GM18951 (cell line): ENCODE measurements at regions not wholly inside any gene's neighbourhood (a gene's known extent, or its start where the extent isn't known, plus 50 kb on each side); places are given as distances from the start of the nearest gene placed in this dataset.
"Not testable (repeated sequence)": the region's sequence is repeated elsewhere in the genome, so short reads cannot be mapped to it uniquely, and the experiment has no call there.

Source experiments
- POLR2A ChIP-seq: IDR thresholded peaks from 4 replicates; pipeline ENCODE4 v1.6.1; 2011; ENCODE audit warnings: mild to moderate bottlenecking; ENCODE audit not compliant: insufficient read length, insufficient read depth; ENCODE audit errors: extremely low read depth
- in situ Hi-C: fragments of 300-500 bp; cut with MboI; formaldehyde crosslinking; loops from one replicate; pipeline ENCODE4 v1.12.0; 2022; ENCODE audit warnings: low sequenced_read_pairs, mixed read lengths, inconsistent platforms; ENCODE audit not compliant: unreplicated experiment

DNA sequence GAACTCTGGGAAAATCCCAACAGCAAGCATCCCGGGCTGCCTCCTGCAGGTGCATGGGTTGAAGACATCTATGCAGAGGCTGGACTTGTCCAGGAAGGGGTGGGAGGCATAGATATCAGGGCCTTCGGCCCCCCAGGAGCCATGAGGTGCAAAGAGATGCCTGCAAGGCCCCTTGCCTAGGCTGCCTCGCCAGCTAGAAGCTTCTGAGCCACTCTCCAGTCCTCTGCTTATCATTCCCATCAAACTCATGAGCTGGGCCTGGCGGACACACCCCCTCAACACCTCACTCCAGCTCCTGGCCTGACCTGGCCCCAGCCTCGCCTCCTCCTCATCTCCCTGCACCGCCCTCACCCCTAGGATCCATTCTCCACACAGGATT, 152.4 kb upstream of the PTPN1 start:
- in situ Hi-C loops, result no loop called here
- no peak for TF ChIP-seq POLR2A

DNA sequence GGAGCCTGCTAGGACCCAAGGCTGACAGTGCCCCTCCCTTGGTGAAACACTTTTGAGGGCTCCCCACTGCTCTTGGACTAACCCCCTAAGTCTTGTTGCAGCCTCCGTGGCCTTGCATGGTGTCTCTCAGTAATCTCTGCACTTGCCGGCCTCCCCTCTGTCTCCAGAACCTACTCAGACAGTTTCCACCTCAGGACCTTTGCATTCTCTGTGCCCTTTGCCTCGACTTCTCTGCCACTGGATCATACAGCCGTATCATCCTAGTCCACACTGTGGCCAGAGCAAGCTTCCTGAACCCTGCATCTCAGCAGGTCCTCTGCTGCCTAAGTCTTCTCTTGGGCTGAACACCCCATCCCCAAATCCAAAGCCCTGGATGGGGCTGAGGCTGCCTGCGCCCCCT, 152.0 kb upstream of the PTPN1 start:
- in situ Hi-C loops, result no loop called here
- TF ChIP-seq POLR2A, result no peak

DNA sequence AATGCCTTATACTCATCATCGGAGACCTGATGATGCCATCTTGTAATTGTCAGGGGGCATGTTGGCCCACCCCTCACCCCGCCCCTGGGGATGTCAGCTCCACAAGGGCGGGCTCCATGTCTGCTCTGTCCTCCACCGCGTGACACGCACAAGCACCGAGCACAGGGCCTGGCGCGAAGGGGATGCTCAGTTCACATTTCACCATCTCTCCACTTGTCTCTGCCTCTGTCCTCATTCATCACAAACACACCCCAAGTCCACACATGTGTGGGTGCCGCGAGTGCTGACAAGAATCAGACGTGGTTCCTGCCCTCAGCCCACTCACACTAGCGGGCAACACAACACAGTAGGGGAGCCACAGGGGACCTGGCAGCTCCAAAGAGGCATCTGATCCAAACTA, 151.2 kb upstream of the PTPN1 start:
- TF ChIP-seq POLR2A, result no peak
- in situ Hi-C loops, result no loop called here

DNA sequence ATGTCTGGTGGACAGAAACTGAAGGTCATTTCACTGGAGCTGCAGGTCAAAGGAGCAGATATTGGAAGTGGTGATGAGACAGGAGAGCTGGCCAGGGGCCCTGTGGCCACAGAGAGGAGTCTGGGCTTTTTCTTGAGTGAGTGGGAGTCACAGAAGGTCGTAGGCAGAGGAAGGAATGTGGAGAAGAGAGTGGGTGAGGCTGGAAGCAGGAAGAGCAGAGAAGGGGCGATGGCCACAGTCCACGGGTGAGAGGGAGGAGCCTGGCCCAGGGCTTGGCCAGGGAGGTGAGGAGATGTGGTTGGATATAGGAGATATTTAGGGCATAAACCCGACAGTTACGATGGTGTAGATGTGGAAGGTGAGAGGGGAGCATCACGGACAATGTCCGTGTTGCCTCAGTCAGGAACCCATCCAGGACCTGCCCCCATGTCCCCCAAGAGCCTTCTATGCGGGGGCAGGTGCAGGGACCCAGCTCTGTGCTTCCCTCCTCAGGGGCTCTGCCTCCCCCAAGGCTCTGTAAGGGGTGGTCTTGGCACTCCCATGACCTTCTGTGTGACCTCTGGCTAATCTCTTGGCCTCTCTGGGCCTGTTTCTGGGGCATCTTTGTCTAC, 150.5 kb upstream of the PTPN1 start:
- TF ChIP-seq POLR2A, result no peak
- in situ Hi-C loops, result no loop called here

DNA sequence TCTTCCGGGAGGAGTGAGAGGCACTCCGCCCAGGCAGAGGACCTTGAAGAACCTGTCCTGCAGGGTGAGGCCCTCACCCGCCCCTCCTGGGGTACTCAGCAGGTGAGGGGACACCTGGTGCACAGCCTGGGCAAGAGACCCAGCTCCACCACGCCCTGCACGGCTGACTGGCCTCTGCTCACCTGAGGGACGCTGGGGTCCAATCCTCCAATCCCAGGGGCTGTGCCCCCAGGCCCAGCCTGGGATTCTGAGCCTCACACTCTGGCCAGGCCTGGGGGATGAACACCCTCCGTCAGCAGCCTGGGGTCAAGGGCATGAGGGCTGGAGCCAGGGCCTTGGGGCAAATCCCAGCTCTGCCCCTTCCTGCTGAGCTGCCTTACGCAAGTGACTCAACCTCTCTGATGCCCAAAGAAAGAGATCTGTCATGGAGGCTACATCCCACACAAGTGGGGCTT, 149.9 kb upstream of the PTPN1 start:
- no peak for TF ChIP-seq POLR2A
- in situ Hi-C loops, result no loop called here

DNA sequence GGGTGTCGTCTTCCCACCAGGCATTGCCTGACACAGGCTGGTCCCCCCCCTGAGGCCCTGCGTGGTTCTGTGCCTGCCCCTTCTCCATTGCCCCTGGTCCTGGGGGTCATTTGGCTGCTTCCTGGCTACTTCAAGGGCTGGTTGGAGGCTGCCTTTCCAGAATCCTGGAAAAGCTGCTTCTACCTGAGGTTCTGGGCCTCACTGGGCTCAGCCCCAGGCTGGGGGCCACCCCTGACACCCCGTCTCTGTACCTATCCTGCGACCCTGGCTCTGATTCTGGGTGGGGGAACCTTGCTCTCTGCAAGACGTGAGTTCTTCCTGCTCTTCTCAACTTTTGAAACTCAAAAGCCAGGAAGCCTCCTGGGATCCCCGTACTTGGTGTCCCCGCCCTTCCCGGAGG, 149.3 kb upstream of the PTPN1 start:
- TF ChIP-seq POLR2A, result no peak

DNA sequence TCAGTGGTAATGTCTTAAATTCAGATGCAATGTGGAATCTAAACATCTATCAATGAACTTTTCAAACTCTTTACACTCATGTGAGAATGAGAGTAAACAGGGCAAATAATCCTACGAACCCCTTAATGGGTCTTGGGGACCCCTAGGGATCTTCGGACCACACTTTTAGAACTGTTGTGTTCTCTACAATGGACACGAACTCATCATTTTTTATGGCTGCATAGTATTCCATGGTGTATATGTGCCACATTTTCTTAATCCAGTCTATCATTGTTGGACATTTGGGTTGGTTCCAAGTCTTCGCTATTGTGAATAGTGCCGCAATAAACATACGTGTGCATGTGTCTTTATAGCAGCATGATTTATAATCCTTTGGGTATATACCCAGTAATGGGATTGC, 148.0 kb upstream of the PTPN1 start:
- in situ Hi-C loops, result not testable (repeated sequence)

More for the DNA sequence above, 149.3 kb upstream of the PTPN1 start:
- in situ Hi-C loops, result no loop called here

DNA sequence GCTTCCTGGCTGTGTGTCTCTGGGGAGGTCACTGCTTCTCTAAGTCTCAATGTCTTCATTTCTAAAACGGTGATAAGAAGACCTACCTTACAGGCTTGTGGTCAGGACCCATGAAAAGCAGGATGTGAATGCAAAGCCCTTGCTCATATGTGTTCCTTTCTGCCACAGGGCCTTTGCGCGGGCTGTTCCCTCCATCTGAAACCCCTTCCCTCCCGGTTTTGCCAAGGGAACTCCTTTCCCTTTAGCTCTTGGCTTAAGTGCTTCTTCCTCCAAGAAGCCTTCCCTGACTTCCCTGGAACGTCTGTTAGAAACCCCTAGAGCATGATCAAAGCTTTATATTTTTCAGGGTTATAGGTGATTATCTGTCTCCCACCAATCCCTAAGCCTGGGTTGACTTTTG, 147.2 kb upstream of the PTPN1 start:
- in situ Hi-C loops, result no loop called here
- no peak for TF ChIP-seq POLR2A

DNA sequence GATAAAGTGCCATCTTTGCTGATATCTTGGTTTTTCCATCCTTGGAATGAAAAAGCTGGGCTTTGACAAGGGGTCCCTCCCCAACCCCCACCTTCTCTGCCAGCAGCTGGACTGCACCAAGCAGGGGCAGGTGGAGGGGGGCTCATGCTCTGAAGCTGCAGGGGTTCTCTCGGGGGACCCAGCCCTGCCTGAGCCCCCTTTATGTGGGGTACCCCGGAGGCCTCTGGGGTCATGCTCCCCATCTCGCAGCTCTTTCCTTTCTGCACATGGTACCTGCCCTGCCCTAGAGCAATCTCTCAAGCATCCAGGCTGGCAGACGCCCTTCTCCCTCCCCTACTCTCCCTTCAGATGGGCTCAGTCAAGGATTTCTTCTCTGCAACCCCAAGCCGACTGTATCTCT, 146.7 kb upstream of the PTPN1 start:
- in situ Hi-C loops, result no loop called here
- no peak for TF ChIP-seq POLR2A

DNA sequence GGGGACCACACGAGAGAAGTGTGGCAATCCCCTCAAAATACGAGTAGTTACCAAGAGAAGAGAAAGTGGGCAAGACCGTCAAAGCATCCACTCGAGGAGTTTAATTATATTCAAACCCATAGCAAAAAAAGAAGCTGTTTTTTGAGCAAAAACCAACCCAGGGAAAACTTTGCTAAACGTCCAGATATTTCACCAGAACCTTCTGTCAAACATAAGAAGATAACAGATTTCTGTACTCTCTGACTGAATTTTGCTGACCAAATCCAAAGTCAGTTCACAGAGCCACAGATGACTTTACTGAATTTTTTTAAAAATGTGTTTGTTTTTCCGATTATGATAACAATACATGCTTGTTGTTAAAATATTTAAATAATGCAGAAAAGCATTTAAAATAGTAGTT, 145.6 kb upstream of the PTPN1 start:
- no peak for TF ChIP-seq POLR2A
- in situ Hi-C loops, result no loop called here

DNA sequence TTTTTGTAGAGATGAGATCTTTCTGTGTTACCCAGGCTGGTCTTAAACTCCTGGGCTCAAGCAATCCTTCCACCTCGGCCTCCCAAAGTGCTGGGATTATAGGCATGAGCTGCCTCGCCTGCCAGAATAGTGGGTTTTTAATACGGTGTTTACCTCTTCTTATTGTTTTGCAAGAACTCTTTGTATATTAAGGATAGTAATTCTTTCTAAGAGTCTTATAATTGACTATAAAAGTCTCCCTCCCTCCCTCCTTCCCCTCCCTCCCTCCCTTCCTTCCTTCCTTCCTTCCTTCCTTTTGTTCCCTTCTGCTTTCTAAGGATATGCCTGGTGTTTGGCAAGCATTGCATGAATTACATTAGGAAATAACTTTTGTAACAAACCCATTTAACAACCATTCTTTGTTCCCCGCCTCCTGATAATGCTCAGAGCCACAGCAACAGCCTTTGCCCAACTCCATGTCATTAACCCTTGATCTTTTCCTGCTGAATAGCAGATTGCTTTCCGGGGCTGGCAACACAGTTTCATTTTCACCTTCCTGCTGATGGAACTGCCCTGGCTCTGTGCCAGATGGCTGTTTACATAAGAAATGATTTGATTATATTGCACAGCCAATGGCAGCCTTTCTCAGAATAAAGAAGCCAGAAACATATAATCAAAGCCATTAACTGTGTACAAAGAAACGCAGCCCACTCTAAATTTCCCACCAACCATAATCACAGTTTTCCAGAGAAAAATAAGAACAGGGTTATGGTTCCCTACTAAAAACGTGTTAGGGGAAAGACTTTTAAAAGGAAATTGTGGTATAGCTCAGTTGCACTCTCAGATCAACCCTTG, 143.7 kb upstream of the PTPN1 start:
- TF ChIP-seq POLR2A, result no peak
- in situ Hi-C loops, result no loop called here

DNA sequence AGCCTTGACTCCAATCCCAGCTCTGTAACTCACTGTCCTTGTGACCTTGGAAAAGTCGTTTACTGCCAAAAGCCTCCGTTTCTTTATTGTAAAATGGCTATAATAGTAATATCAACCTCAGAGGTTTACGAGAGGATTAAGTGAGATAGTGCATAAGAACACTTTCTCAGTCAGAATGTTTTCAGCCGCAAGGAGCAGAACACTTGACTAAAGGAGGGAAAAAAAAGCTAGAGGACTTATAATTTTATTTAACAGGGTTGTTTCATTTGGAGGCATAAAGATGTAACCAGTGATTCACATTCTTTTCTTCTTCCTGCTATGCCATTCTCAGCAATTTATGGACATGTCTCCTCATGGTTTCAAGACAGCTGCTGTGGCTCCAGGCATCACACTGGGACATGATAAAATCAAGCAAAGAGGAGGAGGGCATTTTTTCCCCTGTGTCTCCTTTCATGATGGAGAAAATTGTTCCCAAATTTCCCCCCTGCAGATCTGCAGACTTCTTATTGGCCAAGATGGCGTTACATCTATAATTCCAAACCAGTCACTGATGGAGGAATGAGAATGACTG, 143.0 kb upstream of the PTPN1 start:
- TF ChIP-seq POLR2A, result no peak

DNA sequence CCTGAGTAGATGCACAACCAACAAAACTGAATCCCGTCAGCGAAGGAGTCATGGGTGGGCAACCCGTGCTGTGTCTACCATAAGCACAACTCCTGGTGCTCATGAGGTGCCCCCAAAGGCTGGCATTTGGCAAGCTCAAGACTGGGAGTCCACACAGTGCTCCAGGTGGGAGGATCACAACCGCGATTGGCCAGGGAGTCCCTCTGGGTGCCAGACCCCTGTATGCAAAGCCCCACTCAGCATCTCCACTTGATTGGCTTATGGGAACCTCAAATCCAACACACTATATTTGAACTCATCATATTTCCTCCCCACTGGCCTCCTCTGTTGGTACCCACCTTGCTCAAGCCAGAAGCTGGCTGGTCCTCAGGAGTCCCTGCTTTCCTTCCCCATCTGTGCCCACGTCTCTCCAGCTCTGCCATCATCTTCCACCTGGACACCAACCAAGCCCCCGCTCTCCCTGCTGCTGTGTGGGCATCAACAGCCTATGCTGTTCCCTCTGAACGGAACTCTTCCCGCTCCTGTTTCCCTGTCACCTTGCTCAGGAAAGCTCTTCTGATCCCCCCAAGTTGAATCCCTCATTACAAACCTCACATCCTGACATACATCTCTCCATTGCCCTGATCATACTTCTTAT, 142.3 kb upstream of the PTPN1 start:
- TF ChIP-seq POLR2A, result no peak
- in situ Hi-C loops, result no loop called here

More for the DNA sequence above, 143.0 kb upstream of the PTPN1 start:
- in situ Hi-C loops, result no loop called here

DNA sequence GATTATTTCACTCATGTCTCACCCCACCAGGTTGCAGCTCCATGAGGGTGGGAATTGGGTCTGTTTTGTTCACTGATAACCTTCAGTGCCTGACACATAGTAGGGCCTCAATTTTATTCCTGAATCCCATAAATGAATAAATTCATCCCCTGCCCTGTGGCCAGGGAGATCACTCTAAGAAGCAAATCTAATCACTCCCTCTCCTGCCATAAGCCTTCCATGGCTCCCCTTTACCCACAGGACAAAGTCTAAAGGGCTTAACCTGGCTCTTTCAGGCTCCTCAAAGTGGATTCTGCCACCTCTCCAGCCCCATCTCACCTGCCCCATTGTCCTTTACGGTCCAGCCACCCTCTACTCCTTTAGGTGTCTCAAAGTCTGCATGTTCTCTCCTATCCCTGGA, 141.8 kb upstream of the PTPN1 start:
- in situ Hi-C loops, result no loop called here
- no peak for TF ChIP-seq POLR2A

DNA sequence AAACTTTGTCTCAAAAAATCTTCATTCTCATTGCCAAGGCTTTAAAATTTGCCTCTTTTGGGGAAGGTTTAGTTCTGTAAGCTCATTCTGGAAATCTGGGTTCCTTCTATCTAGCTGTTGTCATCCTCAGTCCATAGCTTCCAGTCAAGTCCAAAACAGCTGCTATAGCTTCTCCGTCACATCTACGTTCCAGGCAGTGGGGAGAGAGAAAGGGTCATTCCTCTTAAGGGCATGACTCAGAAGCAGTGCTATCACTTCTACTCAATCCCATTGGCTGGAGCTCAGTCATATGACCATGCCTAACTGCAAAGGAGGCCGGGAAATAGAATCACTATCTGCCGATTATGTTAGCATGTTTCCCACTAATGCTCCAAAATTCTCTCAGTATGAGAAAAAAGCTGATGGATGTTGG, 141.4 kb upstream of the PTPN1 start:
- TF ChIP-seq POLR2A, result no peak
- in situ Hi-C loops, result no loop called here
